A549 (cell line): ENCODE measurements at regions not wholly inside any gene's neighbourhood (a gene's known extent, or its start where the extent isn't known, plus 50 kb on each side); places are given as distances from the start of the nearest gene placed in this dataset.

ENCODE experiments used
- ATAC-seq, 2 experiments: fragments of 200-7000 bp in 1 of 2; fragments of >200 bp in 1 of 2; cut with Nextera tagmentation in 1 of 2; cut with Tn5 transposase in 1 of 2; 3 replicates each; pipeline versions ENCODE4 v1.8.0 to v1.9.1; 2018 to 2020; ENCODE audit warnings: mild to moderate bottlenecking in 1 of 2, moderate library complexity in 1 of 2
- CTCF ChIA-PET: fragments of 300-600 bp; sonication (Branson Sonifier 250); formaldehyde crosslinking; extraction: SDS; loops from one replicate; lab custom pipeline; 2021; ENCODE audit warnings: antibody characterized with exemption, inconsistent platforms; lab: Yijun Ruan, JAX
- POLR2A ChIA-PET: fragments of 350-600 bp; formaldehyde crosslinking; extraction: SDS; loops from one replicate; lab custom pipeline; 2021; ENCODE audit warnings: antibody characterized with exemption, inconsistent platforms; lab: Yijun Ruan, JAX
- DNase-seq, 2 experiments: peaks; one replicate each; pipeline versions ENCODE4 v3.0.0 to v3.0.0-alpha.2; 2011 to 2016; ENCODE audit warnings: low read depth in 1 of 2, low spot score in 1 of 2
- FAIRE-seq: peaks from 2 replicates; lab custom pipeline; 2011; peaks lifted over from hg19 to GRCh38; lab: Jason Lieb, UNC
- H3K27ac ChIP-seq, 2 experiments: fragments of >200 bp; sonication (Bioruptor Twin); formaldehyde crosslinking; 3 replicates each; pipeline ENCODE4 v1.5.1; 2016 to 2017
- H3K4me1 ChIP-seq: fragments of >200 bp; sonication (Bioruptor Twin); formaldehyde crosslinking; 3 replicates; pipeline ENCODE4 v1.6.1; 2016
- H3K4me2 ChIP-seq: fragments of >200 bp; sonication (Bioruptor Twin); formaldehyde crosslinking; 3 replicates; pipeline ENCODE4 v1.6.1; 2016
- H3K4me3 ChIP-seq: fragments of >200 bp; sonication (Bioruptor Twin); formaldehyde crosslinking; 3 replicates; pipeline ENCODE4 v1.5.1; 2016
- H3K9me3 ChIP-seq: fragments of >200 bp; sonication (Bioruptor Twin); formaldehyde crosslinking; 3 replicates; pipeline ENCODE4 v1.6.1; 2016
- BHLHE40 ChIP-seq: IDR thresholded peaks from 2 replicates; pipeline ENCODE4 v1.6.1; 2012; ENCODE audit warnings: low read depth, low read length, inconsistent platforms
- CBX2 ChIP-seq: fragments of 200-600 bp; sonication (generic); IDR thresholded peaks from 2 replicates; pipeline ENCODE4 v1.6.1; 2016; ENCODE audit warnings: low read depth, mild to moderate bottlenecking, borderline replicate concordance
- CHD4 ChIP-seq: fragments of 200-600 bp; sonication (generic); IDR thresholded peaks from 2 replicates; pipeline ENCODE4 v1.6.1; 2016; ENCODE audit warnings: antibody characterized with exemption, mild to moderate bottlenecking, borderline replicate concordance
- EHF ChIP-seq: fragments of 250-450 bp; sonication (Bioruptor Pico); IDR thresholded peaks from 2 replicates; pipeline ENCODE4 v1.5.0; 2020; ENCODE audit warnings: mild to moderate bottlenecking
- HDAC2 ChIP-seq: fragments of 200-600 bp; sonication (generic); IDR thresholded peaks from 2 replicates; pipeline ENCODE4 v1.6.1; 2016
- HOXA7 ChIP-seq: fragments of 250-450 bp; sonication (Bioruptor Pico); IDR thresholded peaks from 2 replicates; pipeline ENCODE4 v1.5.0; 2020; ENCODE audit warnings: mild to moderate bottlenecking, moderate library complexity
- HOXB13 ChIP-seq: fragments of 250-450 bp; sonication (Bioruptor Pico); IDR thresholded peaks from 2 replicates; pipeline ENCODE4 v1.5.0; 2020; ENCODE audit warnings: low read depth, mild to moderate bottlenecking, moderate library complexity
- HOXB5 ChIP-seq: fragments of 250-450 bp; sonication (Bioruptor Pico); IDR thresholded peaks from 2 replicates; pipeline ENCODE4 v1.5.0; 2020; ENCODE audit warnings: mild to moderate bottlenecking, moderate library complexity
- JUN ChIP-seq, 2 experiments: fragments of >200 bp; sonication (Bioruptor Twin); formaldehyde crosslinking; IDR thresholded peaks; 2 replicates in 1 of 2; 3 replicates in 1 of 2; pipeline ENCODE4 v1.6.1; 2016 to 2017
- KDM1A ChIP-seq: fragments of 200-600 bp; sonication (generic); IDR thresholded peaks from 2 replicates; pipeline ENCODE4 v1.6.1; 2016; ENCODE audit warnings: low read depth, mild to moderate bottlenecking
- KDM5A ChIP-seq: fragments of 200-600 bp; sonication (generic); IDR thresholded peaks from 2 replicates; pipeline ENCODE4 v1.6.1; 2016; ENCODE audit warnings: antibody characterized with exemption, mild to moderate bottlenecking
- MAZ ChIP-seq: fragments of 150-350 bp; IDR thresholded peaks from 2 replicates; pipeline ENCODE4 v1.6.1; 2014; ENCODE audit warnings: antibody characterized with exemption, low read depth, low read length, borderline replicate concordance
- MYC ChIP-seq: IDR thresholded peaks from 2 replicates; pipeline ENCODE4 v1.6.1; 2012; ENCODE audit warnings: mild to moderate bottlenecking, inconsistent platforms, low read length, improper control_type of control experiment, borderline replicate concordance
- NPAS2 ChIP-seq: fragments of 250-450 bp; sonication (Bioruptor Pico); IDR thresholded peaks from 2 replicates; pipeline ENCODE4 v1.8.0; 2022; ENCODE audit warnings: mild to moderate bottlenecking, moderate library complexity, borderline replicate concordance
- POLR2A ChIP-seq: IDR thresholded peaks from 2 replicates; pipeline ENCODE4 v1.6.1; 2012; ENCODE audit warnings: mild to moderate bottlenecking, low read length
- RAD21 ChIP-seq, 2 experiments: fragments of >200 bp in 1 of 2; sonication (Bioruptor Twin) in 1 of 2; formaldehyde crosslinking in 1 of 2; IDR thresholded peaks in 1 of 2; conservative IDR thresholded peaks in 1 of 2; 2 replicates in 1 of 2; 3 replicates in 1 of 2; pipeline ENCODE4 v1.6.1; 2012 to 2018; ENCODE audit warnings: inconsistent platforms in 1 of 2
- REST ChIP-seq: fragments of 200-600 bp; sonication (generic); IDR thresholded peaks from 2 replicates; pipeline ENCODE4 v1.6.1; 2016; ENCODE audit warnings: antibody characterized with exemption, mild to moderate bottlenecking, moderate library complexity
- RNF2 ChIP-seq: fragments of 200-600 bp; sonication (generic); IDR thresholded peaks from 2 replicates; pipeline ENCODE4 v1.6.1; 2016; ENCODE audit warnings: low read depth, mild to moderate bottlenecking, antibody characterized with exemption, moderate library complexity, borderline replicate concordance
- SMC3 ChIP-seq: fragments of >200 bp; sonication (Bioruptor Twin); formaldehyde crosslinking; IDR thresholded peaks from 3 replicates; pipeline ENCODE4 v1.6.1; 2018; ENCODE audit warnings: inconsistent platforms
- TP53 ChIP-seq: fragments of 250-450 bp; sonication (Bioruptor Pico); IDR thresholded peaks from 2 replicates; pipeline ENCODE4 v1.5.0; 2021; ENCODE audit warnings: mild to moderate bottlenecking, moderate library complexity
- USF2 ChIP-seq: fragments of 450-650 bp; IDR thresholded peaks from 2 replicates; pipeline ENCODE4 v1.6.1; 2014; ENCODE audit warnings: antibody characterized with exemption
- ZFP36 ChIP-seq: fragments of 450-650 bp; IDR thresholded peaks from 2 replicates; pipeline ENCODE4 v1.6.1; 2014; ENCODE audit warnings: borderline replicate concordance; ENCODE audit not compliant: partially characterized antibody
- WGBS: methylation state at CpG from one replicate; pipeline ENCODE4 v1.1.6; 2017; ENCODE audit errors: missing lambda C conversion rate; 5-methylcytosine and 5-hydroxymethylcytosine counted together
- TF ChIP-seq, protein P1 (sequence below): fragments of >200 bp; sonication (Bioruptor Twin); formaldehyde crosslinking; IDR thresholded peaks from 2 replicates; pipeline ENCODE4 v1.6.1; 2016
- TF ChIP-seq, protein P2 (sequence below): fragments of 250-450 bp; sonication (Bioruptor Pico); IDR thresholded peaks from 2 replicates; pipeline ENCODE4 v1.5.0; 2021; ENCODE audit warnings: mild to moderate bottlenecking, moderate library complexity, borderline replicate concordance
- TF ChIP-seq, protein P3 (sequence below): IDR thresholded peaks from 2 replicates; pipeline ENCODE4 v1.6.1; 2012

- ATAC-seq: no peak
- WGBS: 43% methylated on average over 4 of the region's 5 CpGs
- Histone ChIP-seq H3K4me2 (no peak overlapping the region), H3K4me1 (no peaks in the 10 kb centered on the region), H3K4me3 (no peak overlapping the region), H3K9me3 (no peaks in the 10 kb centered on the region), H3K27ac (no peak overlapping the region)
- POLR2A ChIA-PET: no interaction called here
- CTCF ChIA-PET: no interaction called here
- FAIRE-seq: no peak
- TF ChIP-seq, protein P1, sequence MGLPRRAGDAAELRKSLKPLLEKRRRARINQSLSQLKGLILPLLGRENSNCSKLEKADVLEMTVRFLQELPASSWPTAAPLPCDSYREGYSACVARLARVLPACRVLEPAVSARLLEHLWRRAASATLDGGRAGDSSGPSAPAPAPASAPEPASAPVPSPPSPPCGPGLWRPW: no peak
- TF ChIP-seq KDM5A (no peak), MYC (no peak), JUN (IDR thresholded peaks at IDR 0.05) (no peak), HOXB13 (CRISPR knock-in tag) (no peak), POLR2A (no peak), BHLHE40 (no peak), REST (no peak), RNF2 (no peak), NPAS2 (CRISPR knock-in tag) (no peak)
- TF ChIP-seq, protein P2, sequence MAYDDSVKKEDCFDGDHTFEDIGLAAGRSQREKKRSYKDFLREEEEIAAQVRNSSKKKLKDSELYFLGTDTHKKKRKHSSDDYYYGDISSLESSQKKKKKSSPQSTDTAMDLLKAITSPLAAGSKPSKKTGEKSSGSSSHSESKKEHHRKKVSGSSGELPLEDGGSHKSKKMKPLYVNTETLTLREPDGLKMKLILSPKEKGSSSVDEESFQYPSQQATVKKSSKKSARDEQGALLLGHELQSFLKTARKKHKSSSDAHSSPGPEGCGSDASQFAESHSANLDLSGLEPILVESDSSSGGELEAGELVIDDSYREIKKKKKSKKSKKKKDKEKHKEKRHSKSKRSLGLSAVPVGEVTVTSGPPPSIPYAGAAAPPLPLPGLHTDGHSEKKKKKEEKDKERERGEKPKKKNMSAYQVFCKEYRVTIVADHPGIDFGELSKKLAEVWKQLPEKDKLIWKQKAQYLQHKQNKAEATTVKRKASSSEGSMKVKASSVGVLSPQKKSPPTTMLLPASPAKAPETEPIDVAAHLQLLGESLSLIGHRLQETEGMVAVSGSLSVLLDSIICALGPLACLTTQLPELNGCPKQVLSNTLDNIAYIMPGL (CRISPR knock-in tag): no peak
- TF ChIP-seq, all 56 proteins: peak for 0
- no peak for DNase-seq
Measured at GRCh38 chr18:1018181-1018681, 113.6 kb downstream of the ADCYAP1 start.

DNA sequence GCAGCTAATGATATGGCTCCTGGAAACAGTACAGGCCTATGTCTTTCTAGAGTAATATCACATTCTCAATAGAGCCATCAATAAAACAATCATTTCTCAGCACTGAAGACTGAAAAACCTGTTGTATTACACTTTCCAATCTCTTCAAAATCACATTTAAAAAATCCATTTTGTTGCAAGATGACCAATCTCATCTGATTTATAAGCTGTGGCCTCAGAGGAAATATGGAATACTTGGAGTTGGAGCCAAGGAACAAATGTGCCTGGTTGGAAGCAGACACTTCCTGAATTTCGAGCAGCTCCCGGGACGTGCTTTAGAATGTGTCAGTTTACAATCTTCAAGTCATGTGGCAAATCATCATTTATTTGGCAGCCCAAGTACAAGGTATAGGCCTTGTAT lies 114.5 kb downstream of the ADCYAP1 start:
- H3K4me2 ChIP-seq: no peak overlapping the region
- TF ChIP-seq RAD21 (conservative IDR thresholded peaks at IDR 0.05 in 1 of 2, IDR thresholded peaks at IDR 0.05 in 1 of 2) (no peak), CHD4 (no peak), POLR2A (no peak), TP53 (no peak), BHLHE40 (no peak), ZFP36 (no peak), MAZ (no peak), HOXA7 (no peak)
- H3K27ac ChIP-seq: no peak overlapping the region
- WGBS: 61% methylated on average over 3 of the region's 3 CpGs
- no peaks in the 10 kb centered on the region for H3K4me1 ChIP-seq
- no peak for ATAC-seq
- CTCF ChIA-PET: no interaction called here
- H3K4me3 ChIP-seq: no peak overlapping the region
- H3K9me3 ChIP-seq: no peaks in the 10 kb centered on the region
- POLR2A ChIA-PET: no interaction called here
- FAIRE-seq: no peak
- DNase-seq: no peak

DNA sequence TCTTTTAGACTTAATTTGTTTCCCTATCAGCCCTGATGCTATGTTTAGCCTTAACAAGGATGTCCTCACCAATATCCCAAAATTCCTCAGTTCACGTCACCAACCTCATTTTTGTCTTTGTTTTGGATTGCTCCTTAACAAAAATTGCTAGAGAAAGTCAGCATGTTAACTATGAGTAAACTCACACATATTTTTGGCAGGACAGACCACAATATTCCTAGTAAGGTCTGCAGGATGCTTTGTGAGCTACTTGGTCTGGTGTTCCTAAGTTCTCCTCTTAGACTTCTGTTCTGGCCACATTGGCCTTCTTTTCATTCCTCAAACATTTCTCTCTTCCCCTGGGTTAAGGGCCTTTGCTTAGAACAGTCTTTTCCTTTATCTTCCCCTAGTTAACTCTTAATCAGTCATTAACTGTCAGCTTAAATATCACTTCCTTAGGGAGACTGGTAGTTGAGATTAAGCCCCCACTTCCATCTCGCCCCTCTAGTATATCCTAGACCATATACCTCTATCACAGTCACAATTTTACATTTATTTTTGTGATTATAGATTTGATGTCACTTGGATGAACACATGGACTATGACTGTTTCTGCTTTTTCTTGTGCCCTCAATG lies 116.2 kb downstream of the ADCYAP1 start:
- Histone ChIP-seq H3K4me3 (no peak overlapping the region), H3K4me1 (no peaks in the 10 kb centered on the region), H3K9me3 (no peaks in the 10 kb centered on the region), H3K27ac (no peak overlapping the region), H3K4me2 (no peak overlapping the region)
- DNase-seq (no peak), ATAC-seq (no peak), FAIRE-seq (no peak)
- ChIA-PET POLR2A (no interaction called here), CTCF (no interaction called here)
- 28% methylated on average over 2 of the region's 2 CpGs for WGBS
- TF ChIP-seq HDAC2 (no peak), KDM1A (no peak), KDM5A (no peak), MAZ (no peak), EHF (CRISPR knock-in tag) (no peak), SMC3 (no peak), USF2 (no peak), HOXB5 (CRISPR knock-in tag) (no peak), CBX2 (no peak)
- TF ChIP-seq, protein P1: no peak
- TF ChIP-seq, protein P3, sequence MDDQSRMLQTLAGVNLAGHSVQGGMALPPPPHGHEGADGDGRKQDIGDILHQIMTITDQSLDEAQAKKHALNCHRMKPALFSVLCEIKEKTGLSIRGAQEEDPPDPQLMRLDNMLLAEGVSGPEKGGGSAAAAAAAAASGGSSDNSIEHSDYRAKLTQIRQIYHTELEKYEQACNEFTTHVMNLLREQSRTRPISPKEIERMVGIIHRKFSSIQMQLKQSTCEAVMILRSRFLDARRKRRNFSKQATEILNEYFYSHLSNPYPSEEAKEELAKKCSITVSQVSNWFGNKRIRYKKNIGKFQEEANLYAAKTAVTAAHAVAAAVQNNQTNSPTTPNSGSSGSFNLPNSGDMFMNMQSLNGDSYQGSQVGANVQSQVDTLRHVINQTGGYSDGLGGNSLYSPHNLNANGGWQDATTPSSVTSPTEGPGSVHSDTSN: no peak
